ENCODE measurements at regions not wholly inside any gene's neighbourhood (a gene's known extent, or its start where the extent isn't known, plus 50 kb on each side); places are given as distances from the start of the nearest gene placed in this dataset.

- no peak for ATAC-seq
- no peak overlapping the region for H3K27ac Mint-ChIP-seq
- H3K4me1 Mint-ChIP-seq, result no peaks in the 10 kb centered on the region
- H3K9me3 Mint-ChIP-seq, result no peaks in the 10 kb centered on the region
- DNase-seq, result no peak
- no peaks in the 10 kb centered on the region for H3K27me3 Mint-ChIP-seq
- no peak overlapping the region for H3K4me3 Mint-ChIP-seq
These were observed 737.8 kb upstream of the MAP3K7 start for GRCh38 chr6:91324711-91325110.

DNA sequence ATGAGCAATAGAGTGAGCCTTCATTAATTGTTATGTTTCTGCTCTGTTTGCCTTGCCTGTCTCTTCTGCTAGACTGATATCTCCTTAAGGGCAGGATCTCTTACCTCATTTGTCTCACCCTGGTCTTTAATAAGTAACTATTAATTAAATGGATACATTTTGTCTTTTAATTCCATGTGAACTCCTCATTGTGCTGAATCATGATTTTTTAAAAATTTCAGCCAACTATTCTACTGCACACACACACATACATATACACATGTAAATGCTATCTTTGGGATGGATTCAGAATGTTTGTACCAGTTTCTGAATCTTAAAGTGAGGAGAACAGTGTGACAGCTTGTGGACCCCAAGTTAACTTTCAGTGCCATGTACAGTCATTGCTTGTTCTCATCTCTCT lies 731.1 kb upstream of the MAP3K7 start:
- Mint-ChIP-seq H3K4me1 (no peaks in the 10 kb centered on the region), H3K27me3 (no peaks in the 10 kb centered on the region), H3K9me3 (no peaks in the 10 kb centered on the region), H3K27ac (no peak overlapping the region), H3K4me3 (no peak overlapping the region)
- DNase-seq, result no peak
- no peak for ATAC-seq

DNA sequence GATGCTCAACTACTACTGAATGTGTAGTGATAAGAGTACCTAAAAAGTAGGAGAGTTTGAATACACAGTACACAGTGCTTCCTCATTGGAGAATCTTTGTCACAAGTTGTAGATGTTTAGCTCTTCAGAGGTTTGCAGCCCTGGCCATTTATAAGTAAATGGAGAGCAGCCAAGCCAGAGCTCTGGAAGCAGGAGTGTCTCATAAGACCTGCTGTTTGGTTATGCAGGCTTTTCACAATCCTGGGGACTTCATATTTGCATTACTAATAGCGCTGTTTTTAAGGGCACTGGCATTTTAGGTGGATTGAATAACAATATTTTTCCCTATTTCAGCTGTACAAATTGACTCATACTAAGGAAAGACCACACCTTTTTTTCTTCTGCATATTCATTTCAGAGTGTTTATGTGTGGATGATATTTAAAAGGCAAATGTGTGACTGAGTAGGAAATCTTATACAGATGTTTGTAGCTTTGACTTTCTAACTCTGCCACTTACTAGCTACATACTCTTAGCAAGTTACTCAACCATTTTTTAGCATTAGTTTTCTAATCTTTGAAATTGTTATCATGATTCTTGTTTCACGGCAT lies 730.5 kb upstream of the MAP3K7 start:
- H3K27me3 Mint-ChIP-seq, result no peaks in the 10 kb centered on the region
- ATAC-seq (no peak), DNase-seq (no peak)
- H3K4me3 Mint-ChIP-seq, result no peak overlapping the region
- H3K9me3 Mint-ChIP-seq, result no peaks in the 10 kb centered on the region
- H3K27ac Mint-ChIP-seq, result no peak overlapping the region
- no peaks in the 10 kb centered on the region for H3K4me1 Mint-ChIP-seq

- no peaks in the 10 kb centered on the region for H3K4me1 Mint-ChIP-seq
- H3K9me3 Mint-ChIP-seq, result no peaks in the 10 kb centered on the region
- H3K27me3 Mint-ChIP-seq, result no peaks in the 10 kb centered on the region
- H3K27ac Mint-ChIP-seq, result no peak overlapping the region
- no peak for DNase-seq
- no peak for ATAC-seq
- H3K4me3 Mint-ChIP-seq, result no peak overlapping the region
These were observed 723.3 kb upstream of the MAP3K7 start for GRCh38 chr6:91310178-91310577.

DNA sequence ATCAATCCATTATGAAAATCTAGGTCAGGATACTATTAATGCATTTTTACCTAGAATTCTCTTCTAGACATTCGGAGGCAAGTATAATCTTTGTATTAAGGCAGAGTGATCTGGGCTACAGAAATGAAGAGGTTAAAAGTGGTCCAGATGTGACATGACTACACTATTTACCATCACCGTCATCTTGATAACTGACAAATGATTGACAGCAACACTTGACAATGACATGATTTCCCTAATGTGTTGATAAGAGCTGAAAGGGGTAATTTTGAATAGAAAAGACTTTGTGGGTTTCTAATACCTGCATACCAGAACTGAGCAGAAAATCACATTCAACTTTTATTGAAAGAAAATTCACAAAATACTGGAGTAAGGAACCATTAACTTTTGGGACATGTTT lies 718.9 kb upstream of the MAP3K7 start:
- DNase-seq (no peak), ATAC-seq (no peak)
- no peak overlapping the region for H3K4me3 Mint-ChIP-seq
- H3K4me1 Mint-ChIP-seq, result no peaks in the 10 kb centered on the region
- no peak overlapping the region for H3K27ac Mint-ChIP-seq
- no peaks in the 10 kb centered on the region for H3K9me3 Mint-ChIP-seq
- no peaks in the 10 kb centered on the region for H3K27me3 Mint-ChIP-seq

- no peak overlapping the region for H3K27ac Mint-ChIP-seq
- H3K4me1 Mint-ChIP-seq, result no peaks in the 10 kb centered on the region
- DNase-seq (no peak), ATAC-seq (no peak)
- no peaks in the 10 kb centered on the region for H3K9me3 Mint-ChIP-seq
- no peaks in the 10 kb centered on the region for H3K27me3 Mint-ChIP-seq
- no peak overlapping the region for H3K4me3 Mint-ChIP-seq
These were observed 717.6 kb upstream of the MAP3K7 start for GRCh38 chr6:91304521-91304920.

- no peak overlapping the region for H3K27ac Mint-ChIP-seq
- DNase-seq (no peak), ATAC-seq (no peak)
- H3K9me3 Mint-ChIP-seq, result no peaks in the 10 kb centered on the region
- H3K4me1 Mint-ChIP-seq, result no peaks in the 10 kb centered on the region
- H3K27me3 Mint-ChIP-seq, result no peaks in the 10 kb centered on the region
- no peak overlapping the region for H3K4me3 Mint-ChIP-seq
These were observed 716.5 kb upstream of the MAP3K7 start for GRCh38 chr6:91303326-91303725.

GRCh38 chr6:91299544-91300491 lies 712.9 kb upstream of the MAP3K7 start:
- Mint-ChIP-seq H3K4me1 (no peaks in the 10 kb centered on the region), H3K9me3 (no peaks in the 10 kb centered on the region), H3K4me3 (no peak overlapping the region), H3K27ac (no peak overlapping the region), H3K27me3 (no peaks in the 10 kb centered on the region)
- ATAC-seq, result no peak
- DNase-seq, result no peak

GRCh38 chr6:91298543-91299145 lies 711.8 kb upstream of the MAP3K7 start:
- no peak for DNase-seq
- no peaks in the 10 kb centered on the region for H3K4me1 Mint-ChIP-seq
- ATAC-seq, result no peak
- H3K4me3 Mint-ChIP-seq, result no peak overlapping the region
- no peaks in the 10 kb centered on the region for H3K27me3 Mint-ChIP-seq
- H3K9me3 Mint-ChIP-seq, result no peaks in the 10 kb centered on the region
- H3K27ac Mint-ChIP-seq, result no peak overlapping the region

GRCh38 chr6:91293395-91293794 lies 706.5 kb upstream of the MAP3K7 start:
- DNase-seq, result no peak
- Mint-ChIP-seq H3K4me3 (no peak overlapping the region), H3K27ac (no peak overlapping the region), H3K4me1 (no peaks in the 10 kb centered on the region), H3K9me3 (peaks cover 0 to 1% of the 10 kb centered on the region in 2 donors), H3K27me3 (no peaks in the 10 kb centered on the region)
- no peak for ATAC-seq

DNA sequence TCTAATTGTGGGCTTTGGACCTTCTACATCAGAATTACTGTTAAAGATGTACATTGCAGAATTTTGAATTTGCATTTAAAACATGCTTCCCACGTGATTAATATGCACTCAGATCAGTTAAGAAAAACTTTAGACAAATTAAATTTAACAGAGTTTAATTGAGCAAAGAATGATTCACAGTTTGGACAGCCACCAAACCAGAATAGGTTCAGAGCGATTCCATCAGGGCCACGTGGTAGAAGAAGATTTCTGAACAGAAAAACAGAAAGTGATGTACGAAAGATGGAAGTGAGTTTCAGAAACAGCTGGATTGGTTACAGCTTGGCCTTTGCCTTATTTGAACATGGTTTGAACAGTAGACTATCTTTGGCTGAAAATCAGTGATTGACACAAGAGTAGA lies 704.2 kb upstream of the MAP3K7 start:
- Mint-ChIP-seq H3K9me3 (peaks cover 6 to 13% of the 10 kb centered on the region in 2 donors), H3K27ac (no peak overlapping the region), H3K4me3 (no peak overlapping the region), H3K27me3 (no peaks in the 10 kb centered on the region), H3K4me1 (no peaks in the 10 kb centered on the region)
- no peak for DNase-seq
- ATAC-seq, result no peak

DNA sequence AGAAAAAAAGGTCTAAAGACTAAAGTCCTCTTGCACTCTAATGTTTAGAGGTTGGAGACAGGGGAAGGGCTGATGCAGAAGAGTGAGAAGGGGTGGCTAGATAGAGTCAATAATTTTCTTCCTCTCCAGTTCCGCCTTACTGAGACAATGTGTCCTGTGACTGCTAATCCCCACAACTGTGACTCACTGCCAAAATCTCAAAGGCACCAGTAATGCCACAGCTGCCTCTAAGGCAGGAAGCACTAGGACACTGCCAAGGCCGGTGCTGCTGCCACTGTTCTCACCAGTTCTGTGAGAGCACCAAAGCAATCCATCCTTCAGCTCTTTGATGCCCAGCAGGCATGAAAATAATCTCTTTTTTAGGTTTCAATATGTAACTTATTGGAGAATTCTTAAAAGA lies 701.9 kb upstream of the MAP3K7 start:
- Mint-ChIP-seq H3K9me3 (peaks cover 6 to 13% of the 10 kb centered on the region in 2 donors), H3K4me3 (no peak overlapping the region), H3K27ac (no peak overlapping the region), H3K4me1 (no peaks in the 10 kb centered on the region), H3K27me3 (no peaks in the 10 kb centered on the region)
- ATAC-seq (no peak), DNase-seq (no peak)

- Mint-ChIP-seq H3K27ac (no peak overlapping the region), H3K4me1 (no peaks in the 10 kb centered on the region), H3K4me3 (no peak overlapping the region), H3K27me3 (no peaks in the 10 kb centered on the region), H3K9me3 (peaks cover 0 to 7% of the 10 kb centered on the region in 2 donors)
- no peak for ATAC-seq
- DNase-seq, result no peak
These were observed 695.0 kb upstream of the MAP3K7 start for GRCh38 chr6:91281901-91282300.

- H3K4me1 Mint-ChIP-seq, result no peaks in the 10 kb centered on the region
- peaks cover 0 to 7% of the 10 kb centered on the region in 2 donors for H3K9me3 Mint-ChIP-seq
These were observed 693.6 kb upstream of the MAP3K7 start for GRCh38 chr6:91280494-91280830.

DNA sequence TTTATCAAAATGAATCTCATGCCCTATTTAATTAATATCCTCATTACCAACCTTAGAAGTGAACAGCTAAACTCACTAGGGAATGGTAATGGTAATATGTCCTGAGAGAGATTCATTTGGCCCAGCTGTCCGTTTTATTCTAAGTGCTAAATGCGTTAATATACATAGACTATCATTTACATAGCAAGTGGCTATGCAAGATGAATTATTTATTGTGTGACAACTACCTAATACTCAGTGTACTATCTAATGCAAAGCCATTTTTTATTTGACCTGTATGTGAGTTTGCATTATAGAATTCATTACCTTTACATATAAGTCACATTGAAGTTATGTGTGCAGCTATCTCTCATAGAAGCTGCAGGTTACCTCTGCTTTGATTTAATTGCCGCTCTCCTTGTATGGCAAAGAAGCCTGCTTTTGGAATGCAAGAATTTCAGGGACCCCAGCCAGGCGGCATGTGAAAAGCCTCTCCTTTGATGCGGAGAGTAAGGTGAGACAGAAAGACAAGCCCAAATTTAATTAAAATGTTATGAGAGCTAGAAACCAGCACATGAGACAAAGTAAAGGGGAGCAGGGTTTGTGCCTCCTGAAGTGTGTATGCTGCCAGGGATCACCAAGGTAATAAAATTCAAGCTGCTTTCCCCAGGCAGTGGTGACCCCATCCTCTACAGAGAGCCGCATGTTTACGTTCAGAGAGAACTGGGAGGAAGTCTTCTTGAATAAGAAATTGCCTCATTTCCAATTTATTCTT lies 693.0 kb upstream of the MAP3K7 start:
- no peak for ATAC-seq
- Mint-ChIP-seq H3K4me1 (no peaks in the 10 kb centered on the region), H3K9me3 (peaks cover 0 to 8% of the 10 kb centered on the region in 2 donors), H3K27ac (no peak overlapping the region), H3K27me3 (no peaks in the 10 kb centered on the region), H3K4me3 (no peak overlapping the region)
- DNase-seq, result no peak

More at GRCh38 chr6:91280494-91280830, 693.6 kb upstream of the MAP3K7 start:
- H3K27ac Mint-ChIP-seq, result no peak overlapping the region
- no peaks in the 10 kb centered on the region for H3K27me3 Mint-ChIP-seq
- no peak overlapping the region for H3K4me3 Mint-ChIP-seq
- ATAC-seq, result no peak
- DNase-seq, result no peak

DNA sequence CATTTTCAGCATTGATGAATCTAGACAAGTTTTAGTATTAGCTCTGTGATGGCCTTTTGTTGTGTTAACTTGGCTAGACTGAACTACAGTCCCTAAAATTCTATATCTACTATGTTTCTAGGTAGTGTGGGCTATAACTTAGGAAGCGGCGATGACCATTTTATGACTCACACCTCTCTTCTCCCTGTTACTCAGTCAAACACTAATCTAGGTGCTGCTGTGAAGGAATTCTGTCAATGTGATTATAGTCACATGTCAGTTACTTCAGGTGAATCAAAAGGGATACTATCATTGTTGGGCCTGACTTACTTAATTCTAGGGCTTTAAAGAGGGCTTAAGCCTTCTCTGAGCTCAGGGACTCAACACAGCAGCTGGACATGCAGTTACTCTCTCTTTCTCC lies 691.5 kb upstream of the MAP3K7 start:
- Mint-ChIP-seq H3K9me3 (peaks cover 0 to 12% of the 10 kb centered on the region in 2 donors), H3K4me3 (no peak overlapping the region), H3K27me3 (no peaks in the 10 kb centered on the region), H3K27ac (no peak overlapping the region), H3K4me1 (no peaks in the 10 kb centered on the region)
- ATAC-seq, result no peak
- DNase-seq, result no peak

All from stimulated activated naive CD8-positive, alpha-beta T cell treated with anti-CD3 and anti-CD28 coated beads, Interleukin-15, amount 100 ng/mL, for 72 hours (primary cell).